Ovary (tissue), 7 donors: ENCODE measurements at regions not wholly inside any gene's neighbourhood (a gene's known extent, or its start where the extent isn't known, plus 50 kb on each side); places are given as distances from the start of the nearest gene placed in this dataset.

ENCODE experiments used
- DNase-seq, 5 donors: peaks; one replicate each; pipeline ENCODE4 v3.0.0-alpha.2; 2019 to 2020
- H3K27ac ChIP-seq, 2 donors: fragments of 200-600 bp; one replicate each; pipeline versions ENCODE4 v1.5.1 to v1.8.0; 2019 to 2022
- H3K27me3 ChIP-seq: fragments of 200-600 bp; one replicate; pipeline ENCODE4 v1.8.0; 2022
- H3K36me3 ChIP-seq: fragments of 200-600 bp; sonication (generic); one replicate; pipeline ENCODE4 v1.5.1; 2019
- H3K4me1 ChIP-seq: one replicate; pipeline ENCODE4 v1.8.1; 2013; ENCODE audit warnings: mild to moderate bottlenecking, moderate library complexity; ENCODE audit not compliant: insufficient read depth
- H3K4me3 ChIP-seq: fragments of 200-600 bp; sonication (generic); one replicate; pipeline ENCODE4 v1.5.1; 2017
- H3K9me3 ChIP-seq, 2 donors: fragments of 200-600 bp in 1 of 2; sonication (generic) in 1 of 2; one replicate each; pipeline versions ENCODE4 v1.5.1 to v1.8.1; 2013 to 2019; ENCODE audit warnings: mild to moderate bottlenecking in 1 of 2, moderate library complexity in 1 of 2
- EP300 ChIP-seq: sonication (generic); formaldehyde crosslinking; IDR thresholded peaks from one replicate; pipeline ENCODE4 v1.6.1; 2017; ENCODE audit warnings: antibody characterized with exemption
- POLR2A ChIP-seq: fragments of 450-650 bp; IDR thresholded peaks from one replicate; pipeline ENCODE4 v1.6.1; 2017; ENCODE audit warnings: antibody characterized with exemption, mild to moderate bottlenecking, moderate library complexity
- WGBS, 3 donors: extraction: QIAGEN DNeasy Blood & Tissue Kit in 1 of 3; methylation state at CpG; one replicate each; pipeline versions ENCODE4 v1.1.5 to v1.1.7; 2013 to 2017; 5-methylcytosine and 5-hydroxymethylcytosine counted together
- intact Hi-C, 4 donors: fragments of 100-400 bp; cut with DNase I; formaldehyde crosslinking; loops; one replicate each; pipeline versions ENCODE4 v1.11.0 to v1.15.1; 2022 to 2023
- TF ChIP-seq, protein P1 (sequence below), 3 donors: fragments of 450-650 bp in 2 of 3; fragments of 200-600 bp in 1 of 3; IDR thresholded peaks; one replicate each; pipeline versions ENCODE4 v1.5.1 to v1.8.0; 2016 to 2022; ENCODE audit warnings: antibody characterized with exemption in 3 of 3, mild to moderate bottlenecking in 1 of 3
- donor health status: DM: no; HTN: no; CAD: no; lungs with moderate emphysema.
- donor health status: DM: no; HTN: no; CAD: no.
- donor health status: Bipolar disorder and iron deficiency.
- donor health status: DM: no; HTN: no; CAD: no.
- donor health status: DM: yes; HTN: yes; CAD: no.

DNA sequence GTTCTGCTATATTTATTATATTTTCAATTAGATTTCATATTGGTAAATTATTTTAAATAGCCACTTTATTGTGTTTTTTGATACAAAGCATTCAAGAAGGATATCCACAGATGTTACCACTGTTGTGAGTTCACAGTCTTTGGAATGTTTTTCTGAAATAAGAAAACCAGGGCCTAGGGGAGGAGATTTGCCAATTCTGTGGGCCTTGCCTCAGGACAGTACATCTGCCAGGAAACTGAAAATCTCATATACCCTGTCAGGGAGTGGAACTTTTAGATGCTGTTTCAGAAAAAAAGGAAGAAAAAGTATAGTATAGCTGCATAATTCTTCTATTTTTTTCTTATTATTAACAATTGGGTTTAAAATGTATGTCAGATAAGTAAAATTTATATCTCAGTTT is 995.9 kb upstream of the ADGRB3 start:
- no peak for DNase-seq
- Histone ChIP-seq H3K36me3 (no peaks in the 10 kb centered on the region), H3K4me1 (no peaks in the 10 kb centered on the region), H3K9me3 (no peaks in the 10 kb centered on the region), H3K4me3 (no peak overlapping the region), H3K27ac (no peak overlapping the region), H3K27me3 (no peaks in the 10 kb centered on the region)
- TF ChIP-seq POLR2A (no peak), EP300 (no peak)
- TF ChIP-seq, protein P1, sequence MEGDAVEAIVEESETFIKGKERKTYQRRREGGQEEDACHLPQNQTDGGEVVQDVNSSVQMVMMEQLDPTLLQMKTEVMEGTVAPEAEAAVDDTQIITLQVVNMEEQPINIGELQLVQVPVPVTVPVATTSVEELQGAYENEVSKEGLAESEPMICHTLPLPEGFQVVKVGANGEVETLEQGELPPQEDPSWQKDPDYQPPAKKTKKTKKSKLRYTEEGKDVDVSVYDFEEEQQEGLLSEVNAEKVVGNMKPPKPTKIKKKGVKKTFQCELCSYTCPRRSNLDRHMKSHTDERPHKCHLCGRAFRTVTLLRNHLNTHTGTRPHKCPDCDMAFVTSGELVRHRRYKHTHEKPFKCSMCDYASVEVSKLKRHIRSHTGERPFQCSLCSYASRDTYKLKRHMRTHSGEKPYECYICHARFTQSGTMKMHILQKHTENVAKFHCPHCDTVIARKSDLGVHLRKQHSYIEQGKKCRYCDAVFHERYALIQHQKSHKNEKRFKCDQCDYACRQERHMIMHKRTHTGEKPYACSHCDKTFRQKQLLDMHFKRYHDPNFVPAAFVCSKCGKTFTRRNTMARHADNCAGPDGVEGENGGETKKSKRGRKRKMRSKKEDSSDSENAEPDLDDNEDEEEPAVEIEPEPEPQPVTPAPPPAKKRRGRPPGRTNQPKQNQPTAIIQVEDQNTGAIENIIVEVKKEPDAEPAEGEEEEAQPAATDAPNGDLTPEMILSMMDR (IDR thresholded peaks at IDR 0.05): no peak
- intact Hi-C loops: no loop called here

DNA sequence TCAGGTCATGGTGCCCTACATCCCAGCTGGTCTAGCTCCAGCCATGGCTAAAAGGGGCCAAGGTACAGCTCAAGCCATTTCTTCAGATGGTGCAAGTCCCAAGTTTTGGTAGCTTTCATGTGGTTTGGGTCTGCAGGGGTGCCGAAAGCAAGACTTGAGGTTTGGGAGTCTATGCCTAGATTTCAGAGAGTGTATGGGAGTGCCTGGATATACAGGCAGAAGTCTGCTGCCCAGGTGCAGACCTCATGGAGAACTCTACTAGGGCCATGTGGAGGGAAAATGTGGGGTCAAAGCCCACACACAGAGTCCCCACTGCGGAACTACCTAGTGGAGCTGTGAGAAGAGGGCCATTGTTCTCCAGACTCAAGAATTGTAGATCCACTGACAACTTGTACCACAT is 1000.9 kb upstream of the ADGRB3 start:
- DNase-seq: no peak
- intact Hi-C loops: no loop called here
- Histone ChIP-seq H3K27me3 (no peaks in the 10 kb centered on the region), H3K4me3 (no peak overlapping the region), H3K27ac (no peak overlapping the region), H3K36me3 (no peaks in the 10 kb centered on the region), H3K9me3 (no peaks in the 10 kb centered on the region), H3K4me1 (no peaks in the 10 kb centered on the region)
- TF ChIP-seq, protein P1 (IDR thresholded peaks at IDR 0.05): no peak
- TF ChIP-seq EP300: no peak
- TF ChIP-seq POLR2A: no peak
- 93 to 97% (median 93%) methylated on average over 2 of the region's 2 CpGs for WGBS, 3 donors

DNA sequence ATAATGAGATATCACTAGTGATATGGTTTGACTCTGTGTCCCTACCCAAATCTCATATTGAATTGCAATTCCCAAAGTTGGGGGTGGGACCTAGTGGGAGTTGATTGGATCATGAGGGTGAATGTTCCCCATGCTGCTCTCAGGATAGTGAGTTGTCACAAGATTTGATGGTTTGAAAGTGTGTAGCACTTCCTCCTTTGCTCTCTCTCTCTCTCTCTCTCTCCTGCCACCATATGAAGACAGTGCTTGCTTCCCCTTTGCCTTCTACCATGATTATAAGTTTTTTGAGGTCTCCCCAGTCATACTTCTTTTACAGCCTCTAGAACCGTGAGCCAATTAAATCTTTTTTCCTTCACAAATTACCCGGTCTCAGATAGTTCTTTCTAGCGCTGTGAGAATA is 1002.0 kb upstream of the ADGRB3 start:
- Histone ChIP-seq H3K4me3 (no peak overlapping the region), H3K27me3 (no peaks in the 10 kb centered on the region), H3K27ac (no peak overlapping the region), H3K9me3 (no peaks in the 10 kb centered on the region), H3K4me1 (no peaks in the 10 kb centered on the region), H3K36me3 (no peaks in the 10 kb centered on the region)
- intact Hi-C loops: no loop called here
- TF ChIP-seq EP300 (no peak), POLR2A (no peak)
- TF ChIP-seq, protein P1 (IDR thresholded peaks at IDR 0.05): no peak
- 85 to 94% (median 90%) methylated on average over 3 of the region's 3 CpGs for WGBS, 3 donors
- no peak for DNase-seq

DNA sequence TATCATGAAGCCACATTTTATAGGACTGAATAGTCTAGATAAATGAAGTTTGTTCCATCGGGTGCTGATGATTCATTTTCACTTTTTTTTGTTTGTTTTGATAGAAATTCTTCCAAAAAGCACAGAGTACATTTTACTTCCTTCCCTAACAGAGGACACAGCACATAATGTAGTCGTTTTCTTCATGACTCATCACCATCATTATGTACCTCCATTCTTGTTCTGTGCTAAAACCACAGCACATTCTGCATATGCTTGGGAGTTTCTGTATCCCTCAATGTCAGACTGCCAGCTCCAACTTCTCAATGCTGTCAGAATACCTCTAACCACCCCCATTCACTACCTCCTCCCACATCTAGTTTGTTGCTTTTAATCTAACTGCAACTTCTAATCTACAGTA is 1004.9 kb upstream of the ADGRB3 start:
- Histone ChIP-seq H3K9me3 (no peaks in the 10 kb centered on the region), H3K36me3 (no peaks in the 10 kb centered on the region), H3K27me3 (no peaks in the 10 kb centered on the region), H3K27ac (no peak overlapping the region), H3K4me3 (no peak overlapping the region), H3K4me1 (no peaks in the 10 kb centered on the region)
- intact Hi-C loops: no loop called here
- TF ChIP-seq, protein P1 (IDR thresholded peaks at IDR 0.05): no peak
- TF ChIP-seq POLR2A: no peak
- no peak for TF ChIP-seq EP300
- no peak for DNase-seq
- 3 to 5% (median 4%) methylated on average over 2 of the region's 2 CpGs for WGBS, 3 donors

DNA sequence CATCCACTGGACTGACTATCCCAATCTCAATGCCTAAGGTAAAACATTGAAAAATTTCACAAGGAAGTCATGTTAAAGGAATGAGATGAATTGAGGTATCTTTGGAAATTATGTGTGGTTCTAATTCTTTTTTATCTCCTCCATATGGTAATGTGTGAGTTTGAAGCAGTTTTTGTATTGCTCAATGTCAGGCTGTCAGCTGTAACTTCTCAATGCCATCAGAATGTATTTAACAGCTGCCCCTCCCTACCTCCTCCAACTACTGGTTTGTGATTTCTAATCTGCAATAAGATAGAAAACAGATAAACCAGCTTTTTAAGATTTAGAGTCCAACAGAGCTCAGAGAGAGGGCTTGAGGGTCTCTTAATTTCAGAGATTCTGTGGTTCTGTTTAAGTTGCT is 1005.8 kb upstream of the ADGRB3 start:
- no peak for DNase-seq
- Histone ChIP-seq H3K4me1 (no peaks in the 10 kb centered on the region), H3K27ac (no peak overlapping the region), H3K36me3 (no peaks in the 10 kb centered on the region), H3K4me3 (no peak overlapping the region), H3K27me3 (no peaks in the 10 kb centered on the region), H3K9me3 (no peaks in the 10 kb centered on the region)
- intact Hi-C loops: no loop called here
- TF ChIP-seq EP300: no peak
